ENCODE measurements at regions not wholly inside any gene's neighbourhood (a gene's known extent, or its start where the extent isn't known, plus 50 kb on each side); places are given as distances from the start of the nearest gene placed in this dataset.
"Not testable (repeated sequence)": the region's sequence is repeated elsewhere in the genome, so short reads cannot be mapped to it uniquely, and the experiment has no call there.

DNA sequence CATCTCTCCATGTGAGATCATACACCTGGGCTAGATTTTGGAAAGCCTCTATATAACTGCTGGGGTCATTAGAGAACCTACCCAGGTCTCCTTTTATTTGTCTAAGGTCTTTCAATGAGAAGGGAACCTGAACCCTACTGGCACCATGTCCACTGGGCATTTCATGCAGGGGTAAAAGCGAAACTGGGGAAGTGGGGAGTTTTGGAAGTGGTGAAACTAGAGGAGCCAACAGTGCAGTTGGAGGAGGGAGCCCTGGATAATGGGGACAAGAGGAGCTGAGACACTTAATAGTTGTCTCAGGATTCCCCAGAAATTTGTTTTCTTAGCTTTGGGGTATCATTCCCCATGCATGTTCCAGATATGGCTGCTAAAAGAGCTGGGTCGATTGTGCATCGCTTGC lies 169.0 kb upstream of the NREP start:
- no peaks in the 10 kb centered on the region for H4K20me1 ChIP-seq (ENCODE audit: insufficient read depth)
- H3F3A ChIP-seq (ENCODE audit: insufficient read depth, low read length, poor library complexity, severe bottlenecking), result no peaks in the 10 kb centered on the region
- no peaks in the 10 kb centered on the region for H3K9me2 ChIP-seq (ENCODE audit: insufficient read depth, low read length)
- no peak overlapping the region for H3K9ac ChIP-seq (ENCODE audit: low read length)
- H2AFZ ChIP-seq (ENCODE audit: low read depth, low read length), result no peak overlapping the region
- no peaks in the 10 kb centered on the region for H3K9me3 ChIP-seq (ENCODE audit: low read length)
- no peak overlapping the region for H3K4me2 ChIP-seq (ENCODE audit: low read length)
- no peak overlapping the region for H3K27ac ChIP-seq (ENCODE audit: low read length)
- no peak overlapping the region for H3K4me3 ChIP-seq (ENCODE audit: low read length)
- TF ChIP-seq POLR2AphosphoS5 (IDR thresholded peaks at IDR 0.05) (no peak), TAF1 (IDR thresholded peaks at IDR 0.05; ENCODE audit: low read depth) (no peak), MXI1 (conservative IDR thresholded peaks at IDR 0.05; ENCODE audit: poor library complexity, severe bottlenecking) (no peak), RAD21 (conservative IDR thresholded peaks at IDR 0.05) (no peak), EP300 (conservative IDR thresholded peaks at IDR 0.05; ENCODE audit: poor library complexity, severe bottlenecking) (no peak), EZH2 (IDR thresholded peaks at IDR 0.05; ENCODE audit: borderline replicate concordance, insufficient read depth, low read length, poor library complexity, severe bottlenecking) (no peak), SMC3 (conservative IDR thresholded peaks at IDR 0.05; ENCODE audit: poor library complexity) (no peak)
- TF ChIP-seq, protein P1, sequence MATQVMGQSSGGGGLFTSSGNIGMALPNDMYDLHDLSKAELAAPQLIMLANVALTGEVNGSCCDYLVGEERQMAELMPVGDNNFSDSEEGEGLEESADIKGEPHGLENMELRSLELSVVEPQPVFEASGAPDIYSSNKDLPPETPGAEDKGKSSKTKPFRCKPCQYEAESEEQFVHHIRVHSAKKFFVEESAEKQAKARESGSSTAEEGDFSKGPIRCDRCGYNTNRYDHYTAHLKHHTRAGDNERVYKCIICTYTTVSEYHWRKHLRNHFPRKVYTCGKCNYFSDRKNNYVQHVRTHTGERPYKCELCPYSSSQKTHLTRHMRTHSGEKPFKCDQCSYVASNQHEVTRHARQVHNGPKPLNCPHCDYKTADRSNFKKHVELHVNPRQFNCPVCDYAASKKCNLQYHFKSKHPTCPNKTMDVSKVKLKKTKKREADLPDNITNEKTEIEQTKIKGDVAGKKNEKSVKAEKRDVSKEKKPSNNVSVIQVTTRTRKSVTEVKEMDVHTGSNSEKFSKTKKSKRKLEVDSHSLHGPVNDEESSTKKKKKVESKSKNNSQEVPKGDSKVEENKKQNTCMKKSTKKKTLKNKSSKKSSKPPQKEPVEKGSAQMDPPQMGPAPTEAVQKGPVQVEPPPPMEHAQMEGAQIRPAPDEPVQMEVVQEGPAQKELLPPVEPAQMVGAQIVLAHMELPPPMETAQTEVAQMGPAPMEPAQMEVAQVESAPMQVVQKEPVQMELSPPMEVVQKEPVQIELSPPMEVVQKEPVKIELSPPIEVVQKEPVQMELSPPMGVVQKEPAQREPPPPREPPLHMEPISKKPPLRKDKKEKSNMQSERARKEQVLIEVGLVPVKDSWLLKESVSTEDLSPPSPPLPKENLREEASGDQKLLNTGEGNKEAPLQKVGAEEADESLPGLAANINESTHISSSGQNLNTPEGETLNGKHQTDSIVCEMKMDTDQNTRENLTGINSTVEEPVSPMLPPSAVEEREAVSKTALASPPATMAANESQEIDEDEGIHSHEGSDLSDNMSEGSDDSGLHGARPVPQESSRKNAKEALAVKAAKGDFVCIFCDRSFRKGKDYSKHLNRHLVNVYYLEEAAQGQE (IDR thresholded peaks at IDR 0.05; ENCODE audit: borderline replicate concordance), result no peak
- TF ChIP-seq, protein P2, sequence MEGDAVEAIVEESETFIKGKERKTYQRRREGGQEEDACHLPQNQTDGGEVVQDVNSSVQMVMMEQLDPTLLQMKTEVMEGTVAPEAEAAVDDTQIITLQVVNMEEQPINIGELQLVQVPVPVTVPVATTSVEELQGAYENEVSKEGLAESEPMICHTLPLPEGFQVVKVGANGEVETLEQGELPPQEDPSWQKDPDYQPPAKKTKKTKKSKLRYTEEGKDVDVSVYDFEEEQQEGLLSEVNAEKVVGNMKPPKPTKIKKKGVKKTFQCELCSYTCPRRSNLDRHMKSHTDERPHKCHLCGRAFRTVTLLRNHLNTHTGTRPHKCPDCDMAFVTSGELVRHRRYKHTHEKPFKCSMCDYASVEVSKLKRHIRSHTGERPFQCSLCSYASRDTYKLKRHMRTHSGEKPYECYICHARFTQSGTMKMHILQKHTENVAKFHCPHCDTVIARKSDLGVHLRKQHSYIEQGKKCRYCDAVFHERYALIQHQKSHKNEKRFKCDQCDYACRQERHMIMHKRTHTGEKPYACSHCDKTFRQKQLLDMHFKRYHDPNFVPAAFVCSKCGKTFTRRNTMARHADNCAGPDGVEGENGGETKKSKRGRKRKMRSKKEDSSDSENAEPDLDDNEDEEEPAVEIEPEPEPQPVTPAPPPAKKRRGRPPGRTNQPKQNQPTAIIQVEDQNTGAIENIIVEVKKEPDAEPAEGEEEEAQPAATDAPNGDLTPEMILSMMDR (IDR thresholded peaks at IDR 0.05; ENCODE audit: poor library complexity, severe bottlenecking), result no peak
- no peaks in the 10 kb centered on the region for H3K27me3 ChIP-seq (ENCODE audit: insufficient read depth, low read depth, low read length)
- no peaks in the 10 kb centered on the region for H3K36me3 ChIP-seq (ENCODE audit: insufficient read depth, low read length)
- H3K79me2 ChIP-seq (replicated peaks; ENCODE audit: insufficient read depth, low read length), result no peaks in the 10 kb centered on the region

DNA sequence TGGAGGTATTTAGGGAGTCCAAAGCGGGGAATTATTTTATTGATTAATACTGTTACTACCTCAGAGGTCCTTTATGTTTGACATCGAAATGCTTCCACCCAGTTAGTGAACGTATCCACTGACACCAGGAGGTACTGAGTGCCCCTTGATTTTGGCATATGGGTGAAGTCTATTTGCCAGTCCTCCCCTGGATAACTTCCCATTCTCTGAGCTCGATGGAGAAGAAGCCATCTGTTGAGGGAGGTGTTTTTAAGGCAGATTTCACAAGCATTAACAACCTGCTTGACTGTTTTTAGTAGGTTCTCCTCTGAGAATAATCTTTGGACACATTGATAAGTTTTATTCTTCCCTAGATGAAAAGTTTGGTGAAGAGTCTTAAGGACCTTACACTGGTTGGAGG lies 165.3 kb upstream of the NREP start:
- H3K27me3 ChIP-seq (ENCODE audit: insufficient read depth, low read depth, low read length), result no peaks in the 10 kb centered on the region
- no peaks in the 10 kb centered on the region for H3K36me3 ChIP-seq (ENCODE audit: insufficient read depth, low read length)
- H4K20me1 ChIP-seq (ENCODE audit: insufficient read depth), result no peaks in the 10 kb centered on the region
- H3K9ac ChIP-seq (ENCODE audit: low read length), result no peak overlapping the region
- no peak overlapping the region for H3K27ac ChIP-seq (ENCODE audit: low read length)
- H3K79me2 ChIP-seq (replicated peaks; ENCODE audit: insufficient read depth, low read length), result no peaks in the 10 kb centered on the region
- TF ChIP-seq MXI1 (conservative IDR thresholded peaks at IDR 0.05; ENCODE audit: poor library complexity, severe bottlenecking) (no peak), POLR2AphosphoS5 (IDR thresholded peaks at IDR 0.05) (no peak), EP300 (conservative IDR thresholded peaks at IDR 0.05; ENCODE audit: poor library complexity, severe bottlenecking) (no peak), TAF1 (IDR thresholded peaks at IDR 0.05; ENCODE audit: low read depth) (no peak)
- TF ChIP-seq, protein P2 (IDR thresholded peaks at IDR 0.05; ENCODE audit: poor library complexity, severe bottlenecking), result no peak
- TF ChIP-seq, protein P1 (IDR thresholded peaks at IDR 0.05; ENCODE audit: borderline replicate concordance), result no peak
- H2AFZ ChIP-seq (ENCODE audit: low read depth, low read length), result no peak overlapping the region
- H3K9me3 ChIP-seq (ENCODE audit: low read length), result no peaks in the 10 kb centered on the region
- no peak overlapping the region for H3K4me2 ChIP-seq (ENCODE audit: low read length)
- no peak overlapping the region for H3K4me3 ChIP-seq (ENCODE audit: low read length)
- no peaks in the 10 kb centered on the region for H3K9me2 ChIP-seq (ENCODE audit: insufficient read depth, low read length)
- H3F3A ChIP-seq (ENCODE audit: insufficient read depth, low read length, poor library complexity, severe bottlenecking), result no peaks in the 10 kb centered on the region

DNA sequence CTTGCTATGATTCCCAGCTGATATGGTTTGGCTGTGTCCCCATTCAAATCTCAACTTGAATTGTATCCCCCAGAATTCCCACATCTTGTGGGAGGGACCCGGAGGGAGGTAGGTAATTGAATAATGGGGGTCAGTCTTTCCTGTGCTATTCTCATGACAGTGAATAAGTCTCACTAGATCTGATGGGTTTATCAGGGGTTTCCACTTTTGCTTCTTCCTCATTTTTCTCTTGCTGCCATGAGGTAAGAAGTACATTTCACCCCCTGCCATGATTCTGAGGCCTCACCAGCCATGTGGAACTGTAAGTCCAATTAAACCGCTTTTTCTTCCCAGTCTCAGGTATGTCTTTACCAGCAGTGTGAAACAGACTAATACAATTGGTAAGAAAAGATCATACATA lies 164.7 kb upstream of the NREP start:
- not testable (repeated sequence) for H3K36me3 ChIP-seq (ENCODE audit: insufficient read depth, low read length); H3K9me2 ChIP-seq (ENCODE audit: insufficient read depth, low read length); H4K20me1 ChIP-seq (ENCODE audit: insufficient read depth); H3K9ac ChIP-seq (ENCODE audit: low read length); H3K4me3 ChIP-seq (ENCODE audit: low read length); H2AFZ ChIP-seq (ENCODE audit: low read depth, low read length); H3K9me3 ChIP-seq (ENCODE audit: low read length); H3K79me2 ChIP-seq (replicated peaks; ENCODE audit: insufficient read depth, low read length); H3K4me2 ChIP-seq (ENCODE audit: low read length); H3K27me3 ChIP-seq (ENCODE audit: insufficient read depth, low read depth, low read length); H3F3A ChIP-seq (ENCODE audit: insufficient read depth, low read length, poor library complexity, severe bottlenecking); H3K27ac ChIP-seq (ENCODE audit: low read length)

All from neural cell (in vitro differentiated cells).